Neuronal stem cell (in vitro differentiated cells): ENCODE measurements at regions not wholly inside any gene's neighbourhood (a gene's known extent, or its start where the extent isn't known, plus 50 kb on each side); places are given as distances from the start of the nearest gene placed in this dataset.
"Not testable (repeated sequence)": the region's sequence is repeated elsewhere in the genome, so short reads cannot be mapped to it uniquely, and the experiment has no call there.

Experiments
- DNase-seq: peaks from one replicate; pipeline ENCODE4 v3.0.0-alpha.2; 2013; ENCODE audit warnings: low spot score
- H2AFZ ChIP-seq: one replicate; pipeline ENCODE4 v1.6.1; 2013; ENCODE audit warnings: mild to moderate bottlenecking, low read length, inconsistent platforms
- H2AK5ac ChIP-seq: 2 replicates; pipeline ENCODE4 v1.6.1; 2013; ENCODE audit warnings: low read depth, mild to moderate bottlenecking, inconsistent platforms, low read length, moderate library complexity, mixed read lengths
- H2BK120ac ChIP-seq: 2 replicates; pipeline ENCODE4 v1.6.1; 2013; ENCODE audit warnings: low read depth, mild to moderate bottlenecking, inconsistent platforms, low read length, moderate library complexity, mixed read lengths
- H2BK12ac ChIP-seq: one replicate; pipeline ENCODE4 v1.6.1; 2013; ENCODE audit warnings: low read length, inconsistent platforms
- H2BK15ac ChIP-seq: 2 replicates; pipeline ENCODE4 v1.6.1; 2013; ENCODE audit warnings: mild to moderate bottlenecking, low read length, inconsistent platforms, mixed read lengths
- H2BK5ac ChIP-seq: one replicate; pipeline ENCODE4 v1.6.1; 2013; ENCODE audit warnings: inconsistent platforms, mild to moderate bottlenecking, low read length, moderate library complexity
- H3K14ac ChIP-seq: one replicate; pipeline ENCODE4 v1.6.1; 2013; ENCODE audit warnings: low read length, inconsistent platforms
- H3K18ac ChIP-seq: 2 replicates; pipeline ENCODE4 v1.6.1; 2013; ENCODE audit warnings: low read length, inconsistent platforms
- H3K23ac ChIP-seq: 2 replicates; pipeline ENCODE4 v1.6.1; 2013; ENCODE audit warnings: low read depth, mild to moderate bottlenecking, mixed read lengths, low read length, inconsistent platforms; ENCODE audit not compliant: poor library complexity
- H3K27ac ChIP-seq: replicated peaks from 3 replicates; pipeline ENCODE4 v1.5.1; 2013; ENCODE audit warnings: low read length, inconsistent platforms
- H3K27me3 ChIP-seq, 3 experiments: 2 replicates each; pipeline ENCODE4 v1.6.1; 2013; ENCODE audit warnings: low read length in 3 of 3, mild to moderate bottlenecking in 2 of 3, inconsistent platforms in 1 of 3, low read depth in 1 of 3, mixed read lengths in 1 of 3, moderate library complexity in 1 of 3; ENCODE audit not compliant: control insufficient read depth in 3 of 3, insufficient read depth in 3 of 3
- H3K36me3 ChIP-seq, 2 donors: replicated peaks in 1 of 2; 2 replicates each; pipeline ENCODE4 v1.6.1; 2013; ENCODE audit warnings: low read length in 2 of 2; ENCODE audit not compliant: control insufficient read depth in 2 of 2, insufficient read depth in 2 of 2
- H3K4ac ChIP-seq: 2 replicates; pipeline ENCODE4 v1.6.1; 2013; ENCODE audit warnings: inconsistent platforms, mild to moderate bottlenecking, low read length, moderate library complexity
- H3K4me1 ChIP-seq, 2 donors: 1 replicate in 1 of 2; 2 replicates in 1 of 2; pipeline ENCODE4 v1.6.1; 2013; ENCODE audit warnings: low read length in 2 of 2, low read depth in 1 of 2; ENCODE audit not compliant: control insufficient read depth in 2 of 2, insufficient read depth in 1 of 2
- H3K4me2 ChIP-seq: one replicate; pipeline ENCODE4 v1.6.1; 2013; ENCODE audit warnings: mild to moderate bottlenecking, low read length, inconsistent platforms; ENCODE audit not compliant: insufficient read depth, poor library complexity, severe bottlenecking
- H3K4me3 ChIP-seq, 2 donors: 2 replicates each; pipeline ENCODE4 v1.5.1; 2013; ENCODE audit warnings: low read length in 2 of 2, mild to moderate bottlenecking in 2 of 2, inconsistent platforms in 1 of 2, moderate library complexity in 1 of 2
- H3K79me1 ChIP-seq: one replicate; pipeline ENCODE4 v1.6.1; 2013; ENCODE audit warnings: low read depth, mild to moderate bottlenecking, inconsistent platforms, low read length, moderate library complexity
- H3K9ac ChIP-seq: one replicate; pipeline ENCODE4 v1.6.1; 2013; ENCODE audit warnings: mild to moderate bottlenecking, low read depth, low read length, inconsistent platforms; ENCODE audit not compliant: poor library complexity
- H3K9me3 ChIP-seq, 2 donors: replicated peaks in 1 of 2; 2 replicates each; pipeline versions ENCODE3 to v1.6.1; 2013; ENCODE audit warnings: low read length in 2 of 2, mild to moderate bottlenecking in 2 of 2, inconsistent platforms in 1 of 2, low read depth in 1 of 2, mixed read lengths in 1 of 2, moderate library complexity in 1 of 2; ENCODE audit not compliant: control insufficient read depth in 2 of 2, insufficient read depth in 1 of 2
- H4K8ac ChIP-seq: one replicate; pipeline ENCODE4 v1.6.1; 2013; ENCODE audit warnings: low read depth, mild to moderate bottlenecking, inconsistent platforms, low read length, moderate library complexity
- H4K91ac ChIP-seq: one replicate; pipeline ENCODE4 v1.6.1; 2013; ENCODE audit warnings: low read length, low read depth, mild to moderate bottlenecking, inconsistent platforms; ENCODE audit not compliant: poor library complexity
- WGBS, 2 donors: extraction: QIAGEN DNeasy Blood & Tissue Kit; methylation state at CpG; one replicate each; pipeline ENCODE4 v1.1.7; 2013; ENCODE audit warnings: missing lambda C conversion rate in 2 of 2, mixed read lengths in 1 of 2; ENCODE audit not compliant: insufficient read length in 2 of 2, insufficient replicate concordance in 1 of 2; ENCODE audit errors: extremely low coverage in 2 of 2; 5-methylcytosine and 5-hydroxymethylcytosine counted together

DNA sequence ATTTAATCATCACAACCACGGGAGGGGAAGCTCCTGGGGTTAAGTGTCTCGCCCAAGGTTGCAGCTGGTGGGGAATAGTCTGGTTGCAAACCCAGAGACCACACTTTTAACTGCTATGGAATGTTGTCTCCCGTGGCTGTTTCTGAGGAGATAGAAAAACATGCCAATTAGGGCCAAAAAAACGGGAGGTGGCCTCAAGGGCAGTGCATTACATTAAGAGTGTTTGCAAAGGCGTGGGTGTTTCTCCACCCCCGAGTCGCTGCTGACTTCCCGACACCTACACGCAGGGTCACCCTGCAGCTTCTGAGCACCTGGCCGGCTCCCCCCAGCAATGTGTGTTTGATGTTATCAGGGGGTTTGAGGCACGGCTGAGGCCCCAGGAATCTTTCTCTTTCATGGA lies 116.1 kb downstream of the NPIPA7 start:
- WGBS, 2 donors = no CpG with 5 or more reads among the region's 11 CpGs
- not testable (repeated sequence) for H3K18ac ChIP-seq

DNA sequence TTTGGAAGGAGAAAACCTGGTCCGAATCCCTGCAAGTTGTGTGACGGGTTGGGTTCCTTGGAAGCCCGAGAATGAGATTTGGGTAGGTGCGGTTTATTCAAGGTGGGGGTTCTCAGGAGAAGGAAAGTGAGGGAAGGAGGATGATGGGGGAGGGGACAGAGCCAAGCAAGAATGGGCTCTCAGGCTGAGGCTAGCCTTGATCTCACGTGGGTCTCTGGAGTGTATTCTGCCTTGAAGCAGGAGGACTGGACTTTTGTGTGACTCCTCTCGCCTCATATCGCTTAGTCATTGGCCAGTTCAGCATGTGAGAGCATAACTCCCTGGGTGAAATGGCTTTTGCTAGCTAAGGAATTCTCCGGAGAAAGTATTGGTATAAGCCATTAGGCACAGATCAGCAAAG lies 120.9 kb downstream of the NPIPA7 start:
- DNase-seq, H2AFZ ChIP-seq, H3K36me3 ChIP-seq, H2BK120ac ChIP-seq, H3K4me3 ChIP-seq, H2AK5ac ChIP-seq, H2BK5ac ChIP-seq, H4K8ac ChIP-seq, H3K79me1 ChIP-seq, H3K9me3 ChIP-seq, H3K4ac ChIP-seq, H3K4me2 ChIP-seq, H2BK12ac ChIP-seq, H3K9ac ChIP-seq, H3K4me1 ChIP-seq, H3K27ac ChIP-seq, H2BK15ac ChIP-seq, H4K91ac ChIP-seq, H3K14ac ChIP-seq, H3K27me3 ChIP-seq, H3K18ac ChIP-seq, H3K23ac ChIP-seq: not testable (repeated sequence)
- no CpG with 5 or more reads among the region's 8 CpGs for WGBS, 2 donors

More for the DNA sequence above, 116.1 kb downstream of the NPIPA7 start:
- H3K14ac ChIP-seq, H2BK12ac ChIP-seq, H2AK5ac ChIP-seq, H3K79me1 ChIP-seq, H3K27me3 ChIP-seq, H3K27ac ChIP-seq, H3K4me1 ChIP-seq, H3K4ac ChIP-seq, H3K36me3 ChIP-seq, H2BK5ac ChIP-seq, H3K23ac ChIP-seq, H2BK15ac ChIP-seq, H3K9me3 ChIP-seq, H4K91ac ChIP-seq, DNase-seq, H4K8ac ChIP-seq, H2BK120ac ChIP-seq, H3K9ac ChIP-seq, H3K4me3 ChIP-seq, H2AFZ ChIP-seq, H3K4me2 ChIP-seq: not testable (repeated sequence)

GRCh38 chr16:16507041-16507440 lies 128.1 kb downstream of the NPIPA7 start:
- DNase-seq, H3K23ac ChIP-seq, H2BK12ac ChIP-seq, H3K4me3 ChIP-seq, H3K4ac ChIP-seq, H3K4me2 ChIP-seq, H4K8ac ChIP-seq, H3K9me3 ChIP-seq, H3K36me3 ChIP-seq, H2BK5ac ChIP-seq, H2BK15ac ChIP-seq, H3K9ac ChIP-seq, H2AK5ac ChIP-seq, H4K91ac ChIP-seq, H3K18ac ChIP-seq, H3K79me1 ChIP-seq, H3K14ac ChIP-seq, H3K4me1 ChIP-seq, H2AFZ ChIP-seq, H3K27me3 ChIP-seq, H2BK120ac ChIP-seq, H3K27ac ChIP-seq: not testable (repeated sequence)
- no CpG with 5 or more reads among the region's 1 CpG for WGBS, 2 donors

- not testable (repeated sequence) for H3K36me3 ChIP-seq, H3K4me2 ChIP-seq, H3K9me3 ChIP-seq, H3K27me3 ChIP-seq, H2BK120ac ChIP-seq, H3K4ac ChIP-seq, DNase-seq, H3K23ac ChIP-seq, H2AFZ ChIP-seq, H4K8ac ChIP-seq, H3K27ac ChIP-seq, H2AK5ac ChIP-seq, H3K18ac ChIP-seq, H2BK15ac ChIP-seq, H3K4me3 ChIP-seq, H2BK5ac ChIP-seq, H3K79me1 ChIP-seq, H3K4me1 ChIP-seq, H3K9ac ChIP-seq, H2BK12ac ChIP-seq, H4K91ac ChIP-seq, H3K14ac ChIP-seq
- no CpG with 5 or more reads among the region's 2 CpGs for WGBS, 2 donors
These were observed 129.4 kb downstream of the NPIPA7 start for GRCh38 chr16:16508344-16508743.
